ENCODE measurements at regions not wholly inside any gene's neighbourhood (a gene's known extent, or its start where the extent isn't known, plus 50 kb on each side); places are given as distances from the start of the nearest gene placed in this dataset.

- in situ Hi-C loops (cut with HindIII; ENCODE audit: low pct_unique_long_range_greater_than_20kb, low sequenced_read_pairs) = no loop called here
- no peak for TF ChIP-seq JUND (IDR thresholded peaks at IDR 0.05; ENCODE audit: low read depth)
These were observed 724.3 kb downstream of the TBC1D22A start for GRCh38 chr22:47486569-47487312.

GRCh38 chr22:47484960-47485569 lies 722.6 kb downstream of the TBC1D22A start:
- in situ Hi-C loops (cut with HindIII; ENCODE audit: low pct_unique_long_range_greater_than_20kb, low sequenced_read_pairs) = no loop called here
- DNase-seq (ENCODE audit: low read depth in 1 of 2, low spot score in 1 of 2) = peak in 1 of 2 experiments; percentile 2
- no peak for TF ChIP-seq JUND (IDR thresholded peaks at IDR 0.05; ENCODE audit: low read depth)

More at GRCh38 chr22:47486569-47487312, 724.3 kb downstream of the TBC1D22A start:
- DNase-seq (ENCODE audit: low read depth in 1 of 2, low spot score in 1 of 2) = no peak

DNA sequence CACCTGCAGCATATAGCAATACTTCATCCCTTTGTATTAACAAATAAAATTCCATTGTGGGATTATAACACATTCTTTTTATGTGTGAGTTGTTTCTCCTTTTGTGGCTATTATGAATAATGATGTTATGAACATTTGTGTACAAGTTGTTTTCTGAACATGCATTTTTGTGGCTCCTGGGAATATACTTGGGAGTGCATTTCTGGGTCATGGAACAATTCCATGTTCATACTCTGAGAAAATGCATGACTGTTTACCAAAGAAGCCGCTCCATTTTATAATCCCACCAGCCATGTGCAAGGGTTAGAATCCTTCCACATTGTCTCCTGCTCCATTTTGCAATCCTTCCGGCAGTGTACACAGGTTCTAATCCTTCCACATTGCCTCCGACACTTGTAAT lies 713.8 kb downstream of the TBC1D22A start:
- no peak for TF ChIP-seq JUND (IDR thresholded peaks at IDR 0.05; ENCODE audit: low read depth)
- no peak for DNase-seq (ENCODE audit: low read depth in 1 of 2, low spot score in 1 of 2)
- in situ Hi-C loops (cut with HindIII; ENCODE audit: low pct_unique_long_range_greater_than_20kb, low sequenced_read_pairs) = no loop called here

DNA sequence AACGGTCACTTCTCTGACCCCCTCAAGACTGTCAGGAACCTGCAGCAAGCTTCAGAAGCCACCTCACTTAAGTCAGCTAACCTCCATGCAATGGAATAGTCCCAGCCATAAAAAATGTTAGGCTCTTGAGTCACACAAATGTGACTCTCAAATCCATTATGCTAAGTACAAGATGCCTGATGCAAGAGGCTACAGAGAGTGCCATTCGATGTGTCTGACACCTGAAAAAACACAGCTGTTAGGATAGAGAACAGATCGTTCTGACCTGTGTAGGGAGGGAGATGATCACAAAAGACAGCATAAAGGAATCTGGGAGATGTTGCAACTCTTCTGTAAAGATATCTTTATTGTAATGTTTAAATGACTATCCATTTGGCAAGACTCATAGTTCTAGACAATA lies 712.4 kb downstream of the TBC1D22A start:
- in situ Hi-C loops (cut with HindIII; ENCODE audit: low pct_unique_long_range_greater_than_20kb, low sequenced_read_pairs) = no loop called here
- DNase-seq (ENCODE audit: low read depth in 1 of 2, low spot score in 1 of 2) = no peak
- no peak for TF ChIP-seq JUND (IDR thresholded peaks at IDR 0.05; ENCODE audit: low read depth)

- in situ Hi-C loops (cut with HindIII; ENCODE audit: low pct_unique_long_range_greater_than_20kb, low sequenced_read_pairs) = no loop called here
- DNase-seq (ENCODE audit: low read depth in 1 of 2, low spot score in 1 of 2) = no peak
- no peak for TF ChIP-seq JUND (IDR thresholded peaks at IDR 0.05; ENCODE audit: low read depth)
These were observed 712.0 kb downstream of the TBC1D22A start for GRCh38 chr22:47474464-47474863.

DNA sequence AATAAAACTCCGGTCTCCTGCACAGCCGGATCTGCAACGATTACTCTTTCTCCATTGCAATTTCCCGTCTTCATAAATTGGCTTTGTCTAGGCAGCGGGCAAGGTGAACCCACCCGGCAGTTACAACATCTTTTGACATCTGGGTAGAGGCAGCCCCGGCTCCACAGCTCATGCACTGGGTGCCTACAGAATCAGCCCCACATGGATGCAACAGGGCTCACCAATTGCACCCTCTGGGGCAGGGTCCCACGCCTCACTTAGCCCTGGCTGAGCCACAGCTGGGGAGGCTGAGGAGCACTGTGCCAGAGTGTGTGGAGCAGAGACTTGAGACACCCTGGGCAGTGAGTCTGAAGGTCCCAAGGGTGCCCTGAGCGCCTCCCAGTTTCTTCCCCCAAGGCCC lies 710.2 kb downstream of the TBC1D22A start:
- no peak for TF ChIP-seq JUND (IDR thresholded peaks at IDR 0.05; ENCODE audit: low read depth)
- in situ Hi-C loops (cut with HindIII; ENCODE audit: low pct_unique_long_range_greater_than_20kb, low sequenced_read_pairs) = no loop called here
- DNase-seq (ENCODE audit: low read depth in 1 of 2, low spot score in 1 of 2) = no peak

DNA sequence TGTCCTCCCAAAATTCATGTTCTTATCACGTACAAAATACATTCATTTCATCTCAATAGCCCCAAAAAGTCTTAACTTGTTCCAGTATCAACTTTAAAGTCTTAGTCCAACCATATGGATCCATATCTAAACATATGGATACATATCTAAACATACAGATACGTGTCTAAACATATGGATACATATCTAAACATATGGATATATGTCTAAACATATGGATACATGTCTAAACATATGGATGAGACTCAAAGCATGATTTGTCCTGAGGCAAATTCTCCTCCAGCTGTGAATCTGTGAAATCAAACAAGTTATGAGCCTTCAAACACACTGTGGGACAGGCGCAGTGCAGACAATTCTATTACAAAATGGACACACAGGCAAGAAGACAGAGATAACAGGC lies 709.0 kb downstream of the TBC1D22A start:
- DNase-seq (ENCODE audit: low read depth in 1 of 2, low spot score in 1 of 2) = no peak
- in situ Hi-C loops (cut with HindIII; ENCODE audit: low pct_unique_long_range_greater_than_20kb, low sequenced_read_pairs) = no loop called here
- TF ChIP-seq JUND (IDR thresholded peaks at IDR 0.05; ENCODE audit: low read depth) = no peak

DNA sequence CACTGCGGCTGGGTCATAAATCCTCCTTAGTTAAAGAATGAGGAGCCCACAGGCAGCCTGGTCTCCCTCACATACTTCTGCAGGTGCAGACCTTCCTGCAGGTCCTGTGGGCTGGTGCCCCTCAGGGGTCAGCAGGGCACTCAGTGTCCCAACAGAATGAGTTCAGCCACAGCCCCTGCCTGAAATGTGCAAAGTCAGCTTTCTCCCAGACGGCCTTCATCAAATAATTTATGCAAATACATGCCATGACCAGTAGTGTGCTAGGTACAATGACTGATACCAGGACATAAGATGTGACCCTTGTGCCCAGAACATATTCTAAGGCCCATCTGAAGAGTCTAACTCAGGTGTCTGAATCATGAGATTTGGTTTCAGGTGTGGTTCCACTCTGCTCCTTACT lies 703.4 kb downstream of the TBC1D22A start:
- DNase-seq (ENCODE audit: low read depth in 1 of 2, low spot score in 1 of 2) = no peak
- no peak for TF ChIP-seq JUND (IDR thresholded peaks at IDR 0.05; ENCODE audit: low read depth)
- in situ Hi-C loops (cut with HindIII; ENCODE audit: low pct_unique_long_range_greater_than_20kb, low sequenced_read_pairs) = no loop called here

GRCh38 chr22:47465222-47465621 lies 702.8 kb downstream of the TBC1D22A start:
- in situ Hi-C loops (cut with HindIII; ENCODE audit: low pct_unique_long_range_greater_than_20kb, low sequenced_read_pairs) = no loop called here
- no peak for TF ChIP-seq JUND (IDR thresholded peaks at IDR 0.05; ENCODE audit: low read depth)
- DNase-seq (ENCODE audit: low read depth in 1 of 2, low spot score in 1 of 2) = no peak

- DNase-seq (ENCODE audit: low read depth in 1 of 2, low spot score in 1 of 2) = no peak
- no peak for TF ChIP-seq JUND (IDR thresholded peaks at IDR 0.05; ENCODE audit: low read depth)
- in situ Hi-C loops (cut with HindIII; ENCODE audit: low pct_unique_long_range_greater_than_20kb, low sequenced_read_pairs) = no loop called here
These were observed 700.8 kb downstream of the TBC1D22A start for GRCh38 chr22:47463220-47463619.

GRCh38 chr22:47460861-47461260 lies 698.4 kb downstream of the TBC1D22A start:
- peak in 1 of 2 experiments; percentile 63 for DNase-seq (ENCODE audit: low read depth in 1 of 2, low spot score in 1 of 2)
- in situ Hi-C loops (cut with HindIII; ENCODE audit: low pct_unique_long_range_greater_than_20kb, low sequenced_read_pairs) = no loop called here
- no peak for TF ChIP-seq JUND (IDR thresholded peaks at IDR 0.05; ENCODE audit: low read depth)

DNA sequence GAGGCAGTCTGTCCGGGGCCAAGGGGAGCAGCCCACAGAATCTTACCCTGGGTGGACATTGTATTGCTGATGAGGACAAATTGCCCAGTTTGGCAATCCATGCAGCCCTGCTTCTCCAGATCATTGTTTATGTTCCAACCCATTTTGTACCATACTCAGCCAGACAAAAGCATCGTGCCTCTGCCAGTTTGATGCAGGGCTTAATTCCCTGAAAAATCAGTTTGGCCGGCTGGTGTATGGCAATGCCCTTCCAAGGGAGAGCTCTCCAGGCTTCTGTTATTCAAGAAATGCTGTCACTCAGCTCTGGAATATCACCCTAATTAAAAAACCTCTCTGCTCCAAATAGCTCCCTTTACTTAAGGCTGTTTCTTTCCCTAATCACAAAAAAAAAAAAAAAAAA lies 697.7 kb downstream of the TBC1D22A start:
- in situ Hi-C loops (cut with HindIII; ENCODE audit: low pct_unique_long_range_greater_than_20kb, low sequenced_read_pairs) = no loop called here
- no peak for TF ChIP-seq JUND (IDR thresholded peaks at IDR 0.05; ENCODE audit: low read depth)
- no peak for DNase-seq (ENCODE audit: low read depth in 1 of 2, low spot score in 1 of 2)

- in situ Hi-C loops (cut with HindIII; ENCODE audit: low pct_unique_long_range_greater_than_20kb, low sequenced_read_pairs) = no loop called here
- DNase-seq (ENCODE audit: low read depth in 1 of 2, low spot score in 1 of 2) = no peak
- TF ChIP-seq JUND (IDR thresholded peaks at IDR 0.05; ENCODE audit: low read depth) = no peak
These were observed 695.9 kb downstream of the TBC1D22A start for GRCh38 chr22:47458348-47458747.
